Tibial nerve (tissue), 4 donors: ENCODE measurements at regions not wholly inside any gene's neighbourhood (a gene's known extent, or its start where the extent isn't known, plus 50 kb on each side); places are given as distances from the start of the nearest gene placed in this dataset.

Source experiments
- DNase-seq, 2 donors: peaks; one replicate each; pipeline ENCODE4 v3.0.0-alpha.2; 2019; ENCODE audit warnings: low spot score in 2 of 2
- H3K27ac ChIP-seq, 4 donors: fragments of 200-600 bp; sonication (generic) in 3 of 4; one replicate each; pipeline ENCODE4 v1.5.1; 2017 to 2019; ENCODE audit warnings: mild to moderate bottlenecking in 1 of 4
- H3K27me3 ChIP-seq, 2 donors: fragments of 200-600 bp; sonication (generic) in 1 of 2; one replicate each; pipeline versions ENCODE4 v1.5.1 to v1.6.0; 2017 to 2019
- H3K36me3 ChIP-seq, 3 donors: fragments of 200-600 bp; sonication (generic); one replicate each; pipeline ENCODE4 v1.5.1; 2018 to 2019
- H3K4me1 ChIP-seq, 4 donors: fragments of 200-600 bp; sonication (generic) in 3 of 4; one replicate each; pipeline ENCODE4 v1.5.1; 2017 to 2019
- H3K4me3 ChIP-seq, 4 donors: fragments of 200-600 bp; sonication (generic) in 3 of 4; one replicate each; pipeline ENCODE4 v1.5.1; 2017 to 2019; ENCODE audit warnings: mild to moderate bottlenecking in 1 of 4, moderate library complexity in 1 of 4
- H3K9me3 ChIP-seq, 4 donors: fragments of 200-600 bp; sonication (generic) in 3 of 4; one replicate each; pipeline ENCODE4 v1.5.1; 2017 to 2019
- CTCF ChIP-seq, 5 experiments: fragments of 200-600 bp in 3 of 5; fragments of 450-650 bp in 2 of 5; sonication (generic) in 3 of 5; IDR thresholded peaks; one replicate each; pipeline ENCODE4 v1.5.1; 2016 to 2019; ENCODE audit warnings: antibody characterized with exemption in 5 of 5, mild to moderate bottlenecking in 3 of 5, moderate library complexity in 2 of 5
- EP300 ChIP-seq, 2 donors: sonication (generic); formaldehyde crosslinking; IDR thresholded peaks; one replicate each; pipeline ENCODE4 v1.6.1; 2017; ENCODE audit warnings: antibody characterized with exemption in 2 of 2, mild to moderate bottlenecking in 1 of 2
- POLR2A ChIP-seq, 2 donors: fragments of 450-650 bp; IDR thresholded peaks; one replicate each; pipeline ENCODE4 v1.6.1; 2017; ENCODE audit warnings: antibody characterized with exemption in 2 of 2, mild to moderate bottlenecking in 2 of 2, moderate library complexity in 2 of 2
- WGBS, 2 donors: methylation state at CpG; one replicate each; pipeline ENCODE4 v1.1.5; 2018; 5-methylcytosine and 5-hydroxymethylcytosine counted together

GRCh38 chr1:10924030-10924429, 88.4 kb upstream of the TARDBP start:
- Histone ChIP-seq H3K4me3 (no peak overlapping the region), H3K9me3 (peaks cover 0 to 13% (median 0%) of the 10 kb centered on the region in 4 donors), H3K27ac (no peak overlapping the region), H3K4me1 (no peaks in the 10 kb centered on the region), H3K36me3 (no peaks in the 10 kb centered on the region), H3K27me3 (peaks cover 0 to 11% of the 10 kb centered on the region in 2 donors)
- DNase-seq, result no peak
- WGBS, 2 donors, result 97 to 98% methylated on average over 4 of the region's 4 CpGs
- TF ChIP-seq CTCF (IDR thresholded peaks at IDR 0.05), result no peak
- no peak for TF ChIP-seq EP300 (IDR thresholded peaks at IDR 0.05)
- no peak for TF ChIP-seq POLR2A (IDR thresholded peaks at IDR 0.05)

GRCh38 chr1:10928654-10929053, 83.8 kb upstream of the TARDBP start:
- Histone ChIP-seq H3K4me1 (no peaks in the 10 kb centered on the region), H3K36me3 (no peaks in the 10 kb centered on the region), H3K9me3 (peaks cover 0 to 17% (median 0%) of the 10 kb centered on the region in 4 donors), H3K27me3 (no peaks in the 10 kb centered on the region), H3K4me3 (no peak overlapping the region), H3K27ac (no peak overlapping the region)
- WGBS, 2 donors, result 92 to 96% methylated on average over 4 of the region's 4 CpGs
- no peak for TF ChIP-seq EP300 (IDR thresholded peaks at IDR 0.05)
- no peak for TF ChIP-seq POLR2A (IDR thresholded peaks at IDR 0.05)
- TF ChIP-seq CTCF (IDR thresholded peaks at IDR 0.05), result no peak
- no peak for DNase-seq

- TF ChIP-seq CTCF (IDR thresholded peaks at IDR 0.05) (no peak), POLR2A (IDR thresholded peaks at IDR 0.05) (no peak), EP300 (IDR thresholded peaks at IDR 0.05) (no peak)
- Histone ChIP-seq H3K4me3 (no peak overlapping the region), H3K36me3 (no peaks in the 10 kb centered on the region), H3K4me1 (no peaks in the 10 kb centered on the region), H3K27me3 (peaks cover 0 to 7% of the 10 kb centered on the region in 2 donors), H3K27ac (no peak overlapping the region), H3K9me3 (peaks cover 0 to 14% (median 0%) of the 10 kb centered on the region in 4 donors)
- DNase-seq, result no peak
- WGBS, 2 donors, result 73 to 83% methylated on average over 6 of the region's 6 CpGs
Observed at GRCh38 chr1:10932088-10932487, 80.4 kb upstream of the TARDBP start.

- H3K9me3 ChIP-seq, result peaks cover 0 to 2% (median 0%) of the 10 kb centered on the region in 4 donors
- WGBS, 2 donors, result 52 to 64% methylated on average over 11 to 12 of the region's 12 CpGs
- H3K4me3 ChIP-seq, result no peak overlapping the region
- H3K4me1 ChIP-seq, result no peaks in the 10 kb centered on the region
- DNase-seq, result no peak
- peaks cover 0 to 7% of the 10 kb centered on the region in 2 donors for H3K27me3 ChIP-seq
- H3K27ac ChIP-seq, result no peak overlapping the region
- TF ChIP-seq CTCF (IDR thresholded peaks at IDR 0.05), result no peak
- no peak for TF ChIP-seq EP300 (IDR thresholded peaks at IDR 0.05)
- TF ChIP-seq POLR2A (IDR thresholded peaks at IDR 0.05), result no peak
- H3K36me3 ChIP-seq, result no peaks in the 10 kb centered on the region
Observed at GRCh38 chr1:10934150-10934818, 78.2 kb upstream of the TARDBP start.

GRCh38 chr1:10935246-10935645, 77.2 kb upstream of the TARDBP start:
- no peaks in the 10 kb centered on the region for H3K36me3 ChIP-seq
- no peak overlapping the region for H3K27ac ChIP-seq
- WGBS, 2 donors, result 63% methylated on average over 8 of the region's 8 CpGs
- H3K4me3 ChIP-seq, result no peak overlapping the region
- TF ChIP-seq POLR2A (IDR thresholded peaks at IDR 0.05) (no peak), EP300 (IDR thresholded peaks at IDR 0.05) (no peak), CTCF (IDR thresholded peaks at IDR 0.05) (no peak)
- no peaks in the 10 kb centered on the region for H3K9me3 ChIP-seq
- peaks cover 0 to 7% (median 0%) of the 10 kb centered on the region in 4 donors for H3K4me1 ChIP-seq
- no peak for DNase-seq
- peaks cover 0 to 7% of the 10 kb centered on the region in 2 donors for H3K27me3 ChIP-seq
